HFF-Myc (cell line): ENCODE measurements at regions not wholly inside any gene's neighbourhood (a gene's known extent, or its start where the extent isn't known, plus 50 kb on each side); places are given as distances from the start of the nearest gene placed in this dataset.
"Not testable (repeated sequence)": the region's sequence is repeated elsewhere in the genome, so short reads cannot be mapped to it uniquely, and the experiment has no call there.

Experiments
- DNase-seq: peaks from one replicate; pipeline ENCODE4 v3.0.0-alpha.2; 2011; ENCODE audit warnings: low read depth; ENCODE audit errors: extremely low read depth
- H3K4me3 ChIP-seq: replicated peaks from 2 replicates; pipeline ENCODE4 v1.5.1; 2011; ENCODE audit warnings: low read depth, mild to moderate bottlenecking, control low read depth, low read length
- CTCF ChIP-seq: IDR thresholded peaks from 2 replicates; pipeline ENCODE4 v1.5.1; 2012; ENCODE audit warnings: mild to moderate bottlenecking, low read depth, low read length, control low read depth; ENCODE audit errors: missing control alignments

- H3K4me3 ChIP-seq = no peak overlapping the region
- no peak for DNase-seq
- TF ChIP-seq CTCF = no peak
Observed at GRCh38 chr13:30545320-30545719, 72.4 kb upstream of the USPL1 start.

GRCh38 chr13:30548046-30548445 lies 69.7 kb upstream of the USPL1 start:
- not testable (repeated sequence) for DNase-seq, H3K4me3 ChIP-seq

- DNase-seq = peak; percentile 16
- no peak overlapping the region for H3K4me3 ChIP-seq
Observed at GRCh38 chr13:30551189-30551588, 66.5 kb upstream of the USPL1 start.

GRCh38 chr13:30552567-30552966 lies 65.2 kb upstream of the USPL1 start:
- no peak for DNase-seq
- H3K4me3 ChIP-seq = no peak overlapping the region
- no peak for TF ChIP-seq CTCF

More at GRCh38 chr13:30551189-30551588, 66.5 kb upstream of the USPL1 start:
- peak; percentile 23 for TF ChIP-seq CTCF

GRCh38 chr13:30559274-30559673 lies 58.4 kb upstream of the USPL1 start:
- no peak overlapping the region for H3K4me3 ChIP-seq
- no peak for DNase-seq
- no peak for TF ChIP-seq CTCF

- no peak overlapping the region for H3K4me3 ChIP-seq
- TF ChIP-seq CTCF = no peak
- no peak for DNase-seq
Observed at GRCh38 chr13:30560212-30560611, 57.5 kb upstream of the USPL1 start.

GRCh38 chr13:30561511-30561910 lies 56.2 kb upstream of the USPL1 start:
- H3K4me3 ChIP-seq = no peak overlapping the region
- no peak for DNase-seq
- TF ChIP-seq CTCF = no peak
